GM19351 (cell line): ENCODE measurements at regions not wholly inside any gene's neighbourhood (a gene's known extent, or its start where the extent isn't known, plus 50 kb on each side); places are given as distances from the start of the nearest gene placed in this dataset.

Experiments
- ATAC-seq: cut with Tn5 transposase; IDR thresholded peaks from one replicate; pipeline ENCODE4 v1.9.1; 2021; ENCODE audit warnings: mild to moderate bottlenecking, moderate library complexity; ENCODE audit not compliant: unreplicated experiment

GRCh38 chr10:78910886-78911285 lies 157.9 kb upstream of the ZMIZ1 start:
- ATAC-seq = no peak

GRCh38 chr10:78911533-78912340 lies 157.0 kb upstream of the ZMIZ1 start:
- ATAC-seq = no peak

- ATAC-seq = no peak
Measured at GRCh38 chr10:78912361-78913218, 156.2 kb upstream of the ZMIZ1 start.

GRCh38 chr10:78913219-78914059 lies 155.3 kb upstream of the ZMIZ1 start:
- no peak for ATAC-seq

GRCh38 chr10:78914060-78914378 lies 154.7 kb upstream of the ZMIZ1 start:
- no peak for ATAC-seq

- ATAC-seq = peak; percentile 52
Measured at GRCh38 chr10:78914502-78915189, 154.1 kb upstream of the ZMIZ1 start.

- ATAC-seq = peak; percentile 5
Measured at GRCh38 chr10:78915190-78915518, 153.6 kb upstream of the ZMIZ1 start.

GRCh38 chr10:78916227-78916626 lies 152.5 kb upstream of the ZMIZ1 start:
- no peak for ATAC-seq

GRCh38 chr10:78919181-78919966 lies 149.4 kb upstream of the ZMIZ1 start:
- no peak for ATAC-seq

GRCh38 chr10:78920011-78920410 lies 148.8 kb upstream of the ZMIZ1 start:
- no peak for ATAC-seq

- ATAC-seq = no peak
Measured at GRCh38 chr10:78921895-78922294, 146.9 kb upstream of the ZMIZ1 start.

GRCh38 chr10:78923647-78924318 lies 145.0 kb upstream of the ZMIZ1 start:
- no peak for ATAC-seq

- no peak for ATAC-seq
Measured at GRCh38 chr10:78924319-78925003, 144.3 kb upstream of the ZMIZ1 start.

- no peak for ATAC-seq
Measured at GRCh38 chr10:78925275-78925674, 143.5 kb upstream of the ZMIZ1 start.

GRCh38 chr10:78925800-78926319 lies 142.9 kb upstream of the ZMIZ1 start:
- no peak for ATAC-seq

GRCh38 chr10:78927257-78927995 lies 141.3 kb upstream of the ZMIZ1 start:
- no peak for ATAC-seq

- ATAC-seq = no peak
Measured at GRCh38 chr10:78928330-78928729, 140.4 kb upstream of the ZMIZ1 start.

- no peak for ATAC-seq
Measured at GRCh38 chr10:78929541-78929940, 139.2 kb upstream of the ZMIZ1 start.
